Gastroesophageal sphincter (tissue), 4 donors: ENCODE measurements at regions not wholly inside any gene's neighbourhood (a gene's known extent, or its start where the extent isn't known, plus 50 kb on each side); places are given as distances from the start of the nearest gene placed in this dataset.

Experiments
- ATAC-seq: fragments of 150-250 bp; one replicate; pipeline ENCODE4 v1.9.1; 2016; ENCODE audit warnings: mild to moderate bottlenecking, moderate library complexity
- H3K27ac ChIP-seq, 4 donors: fragments of 200-600 bp; sonication (generic) in 3 of 4; 1 replicate in 3 of 4; 2 replicates in 1 of 4; pipeline ENCODE4 v1.5.1; 2016 to 2019
- H3K27me3 ChIP-seq: fragments of 200-600 bp; sonication (generic); one replicate; pipeline ENCODE4 v1.5.1; 2019
- H3K36me3 ChIP-seq, 2 donors: fragments of 200-600 bp; sonication (generic); one replicate each; pipeline ENCODE4 v1.5.1; 2019; ENCODE audit warnings: control low read depth in 1 of 2
- H3K4me1 ChIP-seq, 3 donors: fragments of 200-600 bp; sonication (generic); 1 replicate in 2 of 3; 2 replicates in 1 of 3; pipeline ENCODE4 v1.5.1; 2016 to 2019; ENCODE audit warnings: control low read depth in 2 of 3
- H3K4me3 ChIP-seq, 2 donors: fragments of 200-600 bp; sonication (generic); one replicate each; pipeline ENCODE4 v1.5.1; 2019; ENCODE audit warnings: mild to moderate bottlenecking in 1 of 2, moderate library complexity in 1 of 2
- H3K9me3 ChIP-seq, 3 donors: fragments of 200-600 bp; sonication (generic); one replicate each; pipeline ENCODE4 v1.5.1; 2017 to 2019; ENCODE audit warnings: control low read depth in 2 of 3
- EP300 ChIP-seq: sonication (generic); formaldehyde crosslinking; IDR thresholded peaks from one replicate; pipeline ENCODE4 v1.6.1; 2017; ENCODE audit warnings: antibody characterized with exemption, mild to moderate bottlenecking
- POLR2A ChIP-seq, 2 donors: fragments of 450-650 bp; IDR thresholded peaks; one replicate each; pipeline ENCODE4 v1.6.1; 2017; ENCODE audit warnings: antibody characterized with exemption in 2 of 2, mild to moderate bottlenecking in 2 of 2, moderate library complexity in 1 of 2
- POLR2AphosphoS5 ChIP-seq: sonication (generic); formaldehyde crosslinking; IDR thresholded peaks from one replicate; pipeline ENCODE4 v1.6.1; 2017; ENCODE audit warnings: antibody characterized with exemption
- WGBS, 2 donors: methylation state at CpG; one replicate each; pipeline ENCODE4 v1.1.5; 2018; ENCODE audit warnings: low coverage in 1 of 2; 5-methylcytosine and 5-hydroxymethylcytosine counted together
- TF ChIP-seq, protein P1 (sequence below), 4 experiments: fragments of 200-600 bp in 2 of 4; fragments of 450-650 bp in 2 of 4; sonication (generic) in 1 of 4; IDR thresholded peaks; one replicate each; pipeline ENCODE4 v1.5.1; 2017 to 2019; ENCODE audit warnings: antibody characterized with exemption in 4 of 4, mild to moderate bottlenecking in 2 of 4, moderate library complexity in 2 of 4

DNA sequence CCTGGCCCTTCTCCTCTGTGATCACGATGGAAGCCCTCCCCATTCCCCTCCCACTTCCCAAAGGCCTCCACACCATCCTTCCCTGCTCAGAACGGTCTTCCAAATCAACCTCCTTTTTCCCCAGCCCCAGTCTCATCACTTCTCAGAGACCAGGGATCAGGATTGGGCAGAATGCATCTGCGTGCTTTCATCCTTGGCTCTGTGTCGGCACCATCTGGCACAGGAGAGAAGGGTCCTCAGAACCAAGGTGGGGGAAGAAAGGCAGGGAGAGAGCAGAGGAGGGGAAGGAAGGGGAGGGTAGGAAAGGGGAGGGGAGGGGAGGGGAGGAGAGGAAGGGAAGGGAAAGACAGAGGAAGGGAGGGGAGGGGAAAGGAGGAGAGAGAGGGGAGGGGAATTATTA is 52.4 kb upstream of the FICD start:
- no peak overlapping the region for H3K4me3 ChIP-seq
- H3K27me3 ChIP-seq, result peaks cover 62% of the 10 kb centered on the region
- WGBS, 2 donors, result 33 to 48% methylated on average over 1 to 2 of the region's 4 CpGs
- no peaks in the 10 kb centered on the region for H3K36me3 ChIP-seq
- no peaks in the 10 kb centered on the region for H3K4me1 ChIP-seq
- TF ChIP-seq, protein P1, sequence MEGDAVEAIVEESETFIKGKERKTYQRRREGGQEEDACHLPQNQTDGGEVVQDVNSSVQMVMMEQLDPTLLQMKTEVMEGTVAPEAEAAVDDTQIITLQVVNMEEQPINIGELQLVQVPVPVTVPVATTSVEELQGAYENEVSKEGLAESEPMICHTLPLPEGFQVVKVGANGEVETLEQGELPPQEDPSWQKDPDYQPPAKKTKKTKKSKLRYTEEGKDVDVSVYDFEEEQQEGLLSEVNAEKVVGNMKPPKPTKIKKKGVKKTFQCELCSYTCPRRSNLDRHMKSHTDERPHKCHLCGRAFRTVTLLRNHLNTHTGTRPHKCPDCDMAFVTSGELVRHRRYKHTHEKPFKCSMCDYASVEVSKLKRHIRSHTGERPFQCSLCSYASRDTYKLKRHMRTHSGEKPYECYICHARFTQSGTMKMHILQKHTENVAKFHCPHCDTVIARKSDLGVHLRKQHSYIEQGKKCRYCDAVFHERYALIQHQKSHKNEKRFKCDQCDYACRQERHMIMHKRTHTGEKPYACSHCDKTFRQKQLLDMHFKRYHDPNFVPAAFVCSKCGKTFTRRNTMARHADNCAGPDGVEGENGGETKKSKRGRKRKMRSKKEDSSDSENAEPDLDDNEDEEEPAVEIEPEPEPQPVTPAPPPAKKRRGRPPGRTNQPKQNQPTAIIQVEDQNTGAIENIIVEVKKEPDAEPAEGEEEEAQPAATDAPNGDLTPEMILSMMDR (IDR thresholded peaks at IDR 0.05), result no peak
- TF ChIP-seq POLR2AphosphoS5, result no peak
- no peak for TF ChIP-seq EP300
- no peak for TF ChIP-seq POLR2A (IDR thresholded peaks at IDR 0.05)
- ATAC-seq, result no peak
- H3K9me3 ChIP-seq, result no peaks in the 10 kb centered on the region
- no peak overlapping the region for H3K27ac ChIP-seq

DNA sequence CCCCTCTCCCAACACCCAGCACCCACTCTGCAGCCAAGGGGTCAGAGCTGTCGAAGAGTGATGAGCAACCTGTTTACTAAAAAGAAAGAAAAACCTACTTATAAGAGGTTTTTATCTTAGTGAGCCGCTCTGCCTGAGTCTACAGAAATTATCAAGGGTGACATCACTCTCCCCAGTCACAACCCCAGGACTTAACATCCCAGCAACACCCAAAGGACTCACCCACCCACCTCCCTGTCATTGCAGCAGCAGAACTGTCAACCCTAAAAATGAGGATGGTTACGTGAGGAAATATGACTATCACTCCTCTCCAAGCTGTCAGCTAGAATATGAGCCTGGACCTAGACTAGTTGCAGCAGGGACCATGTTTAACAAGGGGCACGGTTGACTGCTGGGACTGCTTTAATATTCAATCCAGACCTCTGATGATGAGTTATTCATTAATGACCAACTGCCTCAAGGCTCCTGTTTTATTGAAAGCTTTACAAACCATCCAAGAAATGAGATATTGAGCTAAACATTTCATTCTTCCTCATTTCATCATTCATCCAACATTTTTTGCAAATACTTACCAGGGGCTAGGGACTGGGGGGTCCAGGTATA is 53.9 kb upstream of the FICD start:
- no peaks in the 10 kb centered on the region for H3K4me1 ChIP-seq
- 50 to 56% methylated on average over 3 to 4 of the region's 4 CpGs for WGBS, 2 donors

DNA sequence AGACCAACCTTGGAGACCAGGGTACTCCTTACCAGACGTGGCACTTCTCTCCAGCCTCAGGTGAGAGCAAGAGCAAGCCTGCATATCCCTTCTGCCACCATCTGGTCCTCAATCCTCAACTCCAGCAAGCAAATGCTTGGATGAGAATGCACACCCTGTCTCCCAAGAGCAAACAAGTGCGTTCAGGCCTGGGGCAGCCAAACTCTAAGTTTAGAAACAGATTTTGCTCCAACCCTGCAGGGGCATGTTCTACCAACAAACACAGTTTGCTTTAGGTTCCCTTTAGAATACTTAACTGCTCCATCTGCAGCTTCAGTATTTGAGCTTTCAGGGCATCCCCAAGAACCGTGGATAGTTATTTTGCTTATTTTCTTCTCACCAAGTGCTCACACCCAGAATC is 55.9 kb upstream of the FICD start:
- TF ChIP-seq, protein P1 (IDR thresholded peaks at IDR 0.05), result no peak
- TF ChIP-seq POLR2AphosphoS5, result no peak
- no peak for TF ChIP-seq POLR2A (IDR thresholded peaks at IDR 0.05)
- no peak for TF ChIP-seq EP300
- Histone ChIP-seq H3K36me3 (no peaks in the 10 kb centered on the region), H3K4me1 (no peaks in the 10 kb centered on the region), H3K27ac (no peak overlapping the region), H3K9me3 (no peaks in the 10 kb centered on the region), H3K27me3 (peaks cover 34% of the 10 kb centered on the region), H3K4me3 (no peak overlapping the region)
- ATAC-seq, result no peak
- WGBS, 2 donors, result 38% methylated on average over 3 of the region's 3 CpGs; no CpG with 5 or more reads in 1 of the 2 donors

More for the DNA sequence above, 53.9 kb upstream of the FICD start:
- H3K4me3 ChIP-seq, result no peak overlapping the region
- no peaks in the 10 kb centered on the region for H3K36me3 ChIP-seq
- no peaks in the 10 kb centered on the region for H3K9me3 ChIP-seq
- TF ChIP-seq EP300 (no peak), POLR2A (IDR thresholded peaks at IDR 0.05) (no peak), POLR2AphosphoS5 (no peak)
- TF ChIP-seq, protein P1 (IDR thresholded peaks at IDR 0.05), result no peak
- no peak for ATAC-seq
- no peak overlapping the region for H3K27ac ChIP-seq
- peaks cover 52% of the 10 kb centered on the region for H3K27me3 ChIP-seq

DNA sequence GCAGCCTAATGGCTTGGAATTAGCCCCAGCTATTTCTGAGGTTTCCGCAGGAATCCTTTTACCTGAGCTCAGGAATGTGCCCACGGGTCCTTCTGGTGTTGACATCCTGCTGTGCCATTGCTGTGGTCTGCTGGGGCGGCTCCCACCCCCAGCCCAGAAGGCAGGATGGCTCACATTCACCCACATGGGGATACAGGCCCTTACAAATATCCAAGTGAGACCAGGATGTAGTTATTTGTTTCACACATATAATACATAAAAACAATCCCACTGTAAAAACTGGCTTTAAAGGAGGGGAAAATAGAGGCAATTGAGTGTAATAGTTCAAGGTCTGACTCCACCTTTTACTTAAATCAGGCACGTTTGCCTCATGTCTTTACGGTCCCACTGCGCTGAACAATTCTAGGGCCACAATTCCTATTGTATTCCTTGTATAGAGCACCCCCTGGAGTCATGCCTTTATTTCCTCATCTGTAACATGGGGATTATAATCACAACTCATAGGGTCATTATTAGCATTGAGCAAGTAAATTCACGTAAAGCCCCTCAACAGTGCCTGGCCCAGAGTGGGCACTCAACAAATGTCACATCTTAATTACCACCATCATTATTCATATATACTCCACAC is 57.2 kb upstream of the FICD start:
- no peak overlapping the region for H3K27ac ChIP-seq
- WGBS, 2 donors, result 49 to 59% methylated on average over 4 to 6 of the region's 7 CpGs
- TF ChIP-seq POLR2AphosphoS5 (no peak), POLR2A (IDR thresholded peaks at IDR 0.05) (no peak), EP300 (no peak)
- TF ChIP-seq, protein P1 (IDR thresholded peaks at IDR 0.05), result no peak
- no peak overlapping the region for H3K4me3 ChIP-seq
- H3K36me3 ChIP-seq, result no peaks in the 10 kb centered on the region
- peaks cover 22% of the 10 kb centered on the region for H3K27me3 ChIP-seq
- no peaks in the 10 kb centered on the region for H3K9me3 ChIP-seq
- no peak for ATAC-seq
- H3K4me1 ChIP-seq, result no peaks in the 10 kb centered on the region
